Large intestine (tissue), 3 donors: ENCODE measurements at regions not wholly inside any gene's neighbourhood (a gene's known extent, or its start where the extent isn't known, plus 50 kb on each side); places are given as distances from the start of the nearest gene placed in this dataset.
"Not testable (repeated sequence)": the region's sequence is repeated elsewhere in the genome, so short reads cannot be mapped to it uniquely, and the experiment has no call there.

Experiments
- DNase-seq, 2 donors: peaks; one replicate each; pipeline versions ENCODE4 v3.0.0 to v3.0.0-alpha.2; 2013
- H3K27ac ChIP-seq: one replicate; pipeline ENCODE4 v1.5.1; 2013; ENCODE audit warnings: low read length
- H3K27me3 ChIP-seq: 2 replicates; pipeline ENCODE4 v1.6.1; 2013; ENCODE audit warnings: low read length; ENCODE audit not compliant: control insufficient read depth, insufficient read depth
- H3K36me3 ChIP-seq: 2 replicates; pipeline ENCODE4 v1.6.1; 2013; ENCODE audit warnings: low read length; ENCODE audit not compliant: control insufficient read depth, insufficient read depth
- H3K4me1 ChIP-seq: one replicate; pipeline ENCODE4 v1.6.1; 2013; ENCODE audit warnings: low read length; ENCODE audit not compliant: control insufficient read depth, insufficient read depth
- H3K4me3 ChIP-seq: one replicate; pipeline ENCODE4 v1.5.1; 2013; ENCODE audit warnings: low read length
- H3K9me3 ChIP-seq: one replicate; pipeline ENCODE4 v1.6.1; 2013; ENCODE audit warnings: mild to moderate bottlenecking, low read depth, low read length, moderate library complexity; ENCODE audit not compliant: control insufficient read depth
- WGBS: methylation state at CpG from one replicate; pipeline ENCODE4 v1.1.5; 2013; ENCODE audit warnings: low lambda C conversion rate; ENCODE audit not compliant: insufficient coverage; 5-methylcytosine and 5-hydroxymethylcytosine counted together

DNA sequence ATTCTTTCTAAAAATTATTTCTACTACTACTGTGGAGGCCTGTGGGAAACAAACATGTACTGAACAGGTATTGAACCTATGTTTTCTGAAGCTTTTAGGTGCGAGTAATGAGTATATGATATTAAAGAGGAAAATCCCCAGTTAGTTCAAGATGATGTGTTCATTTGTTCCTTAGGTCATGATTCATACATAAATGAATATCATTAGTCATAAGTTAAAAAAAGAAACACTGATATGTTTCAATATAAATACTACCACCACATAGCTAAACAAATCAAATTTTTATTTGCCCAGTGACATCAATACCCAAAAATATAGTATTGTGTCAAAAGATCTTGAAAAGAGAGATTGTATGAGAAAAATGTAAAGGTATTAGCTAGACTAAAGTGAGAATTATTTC, 210.7 kb upstream of the GNAI1 start:
- DNase-seq, result no peak
- 100% methylated on average over 1 of the region's 1 CpG for WGBS
- Histone ChIP-seq H3K36me3 (no peaks in the 10 kb centered on the region), H3K27ac (no peak overlapping the region), H3K4me1 (no peaks in the 10 kb centered on the region), H3K27me3 (no peaks in the 10 kb centered on the region), H3K4me3 (no peak overlapping the region), H3K9me3 (peaks cover 3% of the 10 kb centered on the region)

GRCh38 chr7:79922894-79923293, 211.7 kb upstream of the GNAI1 start:
- Histone ChIP-seq H3K27me3 (no peaks in the 10 kb centered on the region), H3K36me3 (no peaks in the 10 kb centered on the region), H3K4me1 (no peaks in the 10 kb centered on the region), H3K4me3 (no peak overlapping the region), H3K27ac (no peak overlapping the region), H3K9me3 (peaks cover 3% of the 10 kb centered on the region)
- DNase-seq, result no peak
- WGBS, result no CpG with 5 or more reads among the region's 5 CpGs

DNA sequence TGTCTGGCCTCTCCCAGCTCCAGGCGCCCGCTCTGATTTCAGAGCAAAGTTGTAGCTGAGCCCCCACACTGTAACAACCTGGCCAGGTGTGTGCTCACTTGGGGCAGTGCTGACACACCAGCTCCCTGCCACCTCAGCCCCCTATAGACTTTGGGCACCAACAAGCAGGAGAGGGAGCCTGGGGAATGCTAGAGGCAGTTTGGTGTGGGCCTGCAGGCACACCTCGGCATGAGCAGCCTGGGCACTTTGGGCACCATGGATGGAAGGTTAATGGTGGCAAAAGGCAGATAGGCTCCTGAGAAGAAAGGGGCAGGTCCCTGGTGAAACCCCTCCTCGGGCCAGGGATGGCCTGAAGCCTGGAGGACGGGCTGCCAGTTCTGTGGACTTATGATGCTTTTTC, 212.7 kb upstream of the GNAI1 start:
- H3K4me3 ChIP-seq, result no peak overlapping the region
- no peaks in the 10 kb centered on the region for H3K4me1 ChIP-seq
- H3K27ac ChIP-seq, result no peak overlapping the region
- peaks cover 3% of the 10 kb centered on the region for H3K9me3 ChIP-seq
- DNase-seq, result no peak
- WGBS, result no CpG with 5 or more reads among the region's 5 CpGs
- H3K36me3 ChIP-seq, result no peaks in the 10 kb centered on the region
- H3K27me3 ChIP-seq, result no peaks in the 10 kb centered on the region

DNA sequence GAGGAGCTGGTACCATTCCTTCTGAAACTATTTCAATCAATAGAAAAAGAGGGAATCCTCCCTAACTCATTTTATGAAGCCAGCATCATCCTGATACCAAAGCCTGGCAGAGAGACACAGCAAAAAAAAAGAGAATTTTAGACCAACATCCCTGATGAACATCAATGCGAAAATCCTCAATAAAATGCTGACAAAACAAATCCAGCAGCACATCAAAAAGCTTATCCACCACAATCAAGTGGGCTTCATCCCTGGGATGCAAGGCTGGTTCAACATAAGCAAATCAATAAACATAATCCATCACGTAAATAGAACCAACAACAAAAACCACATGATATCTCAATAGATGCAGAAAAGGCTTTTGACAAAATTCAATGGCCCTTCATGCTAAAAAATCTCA, 216.0 kb upstream of the GNAI1 start:
- H3K27me3 ChIP-seq, H3K27ac ChIP-seq, H3K36me3 ChIP-seq, H3K9me3 ChIP-seq, DNase-seq, H3K4me3 ChIP-seq, H3K4me1 ChIP-seq: not testable (repeated sequence)
- no CpG with 5 or more reads among the region's 2 CpGs for WGBS

GRCh38 chr7:79915346-79915745, 219.3 kb upstream of the GNAI1 start:
- no CpG with 5 or more reads among the region's 4 CpGs for WGBS
- not testable (repeated sequence) for H3K36me3 ChIP-seq, H3K27me3 ChIP-seq, H3K27ac ChIP-seq, DNase-seq, H3K9me3 ChIP-seq, H3K4me3 ChIP-seq, H3K4me1 ChIP-seq

DNA sequence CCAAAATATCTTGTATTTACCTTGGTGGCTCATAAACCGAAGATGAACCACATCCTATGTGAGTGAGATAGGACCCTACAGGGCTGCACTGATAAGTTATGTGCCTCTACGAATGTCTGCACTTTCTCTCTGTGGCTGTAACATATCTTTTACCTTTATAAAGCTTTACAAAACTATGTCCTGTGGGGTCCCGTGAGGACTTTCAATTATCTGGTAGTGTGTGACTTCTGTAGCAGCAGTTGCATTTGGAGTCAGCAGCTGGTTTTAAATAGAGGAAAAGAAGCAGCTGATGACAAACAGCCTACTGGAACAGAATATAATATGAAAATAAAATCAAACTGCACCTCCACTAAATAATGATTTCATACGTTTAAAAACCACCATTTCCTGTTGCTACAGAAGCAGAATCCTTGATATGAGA, 222.4 kb upstream of the GNAI1 start:
- Histone ChIP-seq H3K9me3 (no peaks in the 10 kb centered on the region), H3K36me3 (no peaks in the 10 kb centered on the region), H3K27ac (no peak overlapping the region), H3K4me1 (no peaks in the 10 kb centered on the region), H3K4me3 (no peak overlapping the region), H3K27me3 (no peaks in the 10 kb centered on the region)
- no peak for DNase-seq
- no CpG with 5 or more reads among the region's 4 CpGs for WGBS

DNA sequence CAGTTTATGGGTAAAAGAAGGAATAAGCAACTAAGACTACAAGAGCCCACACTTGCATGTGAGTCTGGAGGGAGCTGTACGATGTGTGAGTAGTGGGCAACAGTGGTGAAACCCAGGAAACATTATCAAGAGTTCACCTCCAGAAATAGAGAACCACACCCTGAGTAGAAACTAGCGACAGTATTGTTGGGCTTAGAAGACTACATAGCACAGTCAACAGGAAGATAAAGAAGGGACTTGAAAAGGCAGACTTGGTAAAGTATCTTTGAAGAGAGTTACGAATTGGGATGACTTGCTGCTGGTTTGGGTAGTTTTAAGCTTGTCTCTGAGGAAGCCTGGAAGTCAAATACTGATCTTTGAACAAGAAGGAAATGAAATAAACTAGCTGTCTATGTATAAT, 223.2 kb upstream of the GNAI1 start:
- no CpG with 5 or more reads among the region's 3 CpGs for WGBS

GRCh38 chr7:79909176-79909575, 225.5 kb upstream of the GNAI1 start:
- H3K9me3 ChIP-seq, result no peaks in the 10 kb centered on the region
- DNase-seq, result no peak
- H3K4me1 ChIP-seq, result no peaks in the 10 kb centered on the region
- H3K36me3 ChIP-seq, result no peaks in the 10 kb centered on the region
- no CpG with 5 or more reads among the region's 6 CpGs for WGBS
- no peaks in the 10 kb centered on the region for H3K27me3 ChIP-seq
- H3K4me3 ChIP-seq, result no peak overlapping the region
- no peak overlapping the region for H3K27ac ChIP-seq

More for the DNA sequence above, 223.2 kb upstream of the GNAI1 start:
- Histone ChIP-seq H3K27me3 (no peaks in the 10 kb centered on the region), H3K36me3 (no peaks in the 10 kb centered on the region), H3K4me1 (no peaks in the 10 kb centered on the region), H3K4me3 (no peak overlapping the region), H3K9me3 (no peaks in the 10 kb centered on the region), H3K27ac (no peak overlapping the region)
- DNase-seq, result no peak

- Histone ChIP-seq H3K36me3 (no peaks in the 10 kb centered on the region), H3K27ac (no peak overlapping the region), H3K9me3 (no peaks in the 10 kb centered on the region), H3K4me1 (no peaks in the 10 kb centered on the region), H3K27me3 (no peaks in the 10 kb centered on the region), H3K4me3 (no peak overlapping the region)
- no peak for DNase-seq
These were observed 237.5 kb upstream of the GNAI1 start for GRCh38 chr7:79897166-79897565.

GRCh38 chr7:79893991-79894390, 240.6 kb upstream of the GNAI1 start:
- Histone ChIP-seq H3K27me3 (no peaks in the 10 kb centered on the region), H3K27ac (no peak overlapping the region), H3K4me1 (no peaks in the 10 kb centered on the region), H3K36me3 (no peaks in the 10 kb centered on the region), H3K4me3 (no peak overlapping the region), H3K9me3 (no peaks in the 10 kb centered on the region)
- DNase-seq, result no peak
- WGBS, result 100% methylated on average over 1 of the region's 1 CpG

- H3K27ac ChIP-seq, result no peak overlapping the region
- H3K4me3 ChIP-seq, result no peak overlapping the region
- WGBS, result 83% methylated on average over 1 of the region's 2 CpGs
- no peaks in the 10 kb centered on the region for H3K4me1 ChIP-seq
- no peaks in the 10 kb centered on the region for H3K36me3 ChIP-seq
- H3K27me3 ChIP-seq, result no peaks in the 10 kb centered on the region
- DNase-seq, result no peak
- H3K9me3 ChIP-seq, result no peaks in the 10 kb centered on the region
These were observed 251.7 kb upstream of the GNAI1 start for GRCh38 chr7:79882922-79883321.
